HepG2 (cell line): ENCODE measurements at regions not wholly inside any gene's neighbourhood (a gene's known extent, or its start where the extent isn't known, plus 50 kb on each side); places are given as distances from the start of the nearest gene placed in this dataset.

Experiments
- ATAC-seq: fragments of 200-7000 bp; cut with Tn5 transposase; 3 replicates; pipeline ENCODE4 v1.9.1; 2020; ENCODE audit warnings: mild to moderate bottlenecking, moderate library complexity
- BruUV-seq: library from RNA; stranded (reverse); fragments of 400-500 nt; replicated peaks from 2 replicates; lab custom pipeline; 2021; lab: Mats Ljungman, UMichigan
- CTCF ChIA-PET: fragments of 300-600 bp; formaldehyde crosslinking; extraction: SDS; loops from one replicate; lab custom pipeline; 2021; ENCODE audit warnings: low total read pairs, inconsistent platforms, low intra/inter-chr PET ratio; lab: Yijun Ruan, JAX
- POLR2A ChIA-PET: fragments of 350-600 bp; sonication (Branson Sonifier 250); formaldehyde crosslinking; loops from one replicate; lab custom pipeline; 2020; ENCODE audit warnings: antibody characterized with exemption, inconsistent platforms; lab: Yijun Ruan, JAX
- DNase-seq: peaks from one replicate; pipeline ENCODE4 v3.0.0-alpha.2; 2015; ENCODE audit warnings: low spot score
- FAIRE-seq: peaks from 3 replicates; lab custom pipeline; 2011; peaks lifted over from hg19 to GRCh38; lab: Jason Lieb, UNC
- H2AFZ ChIP-seq: one replicate; pipeline ENCODE4 v1.6.1; 2011; ENCODE audit warnings: low read length, inconsistent platforms
- H3K27ac ChIP-seq: fragments of 300-600 bp; 3 replicates; pipeline ENCODE4 v1.8.0; 2011; ENCODE audit warnings: mixed run types, mild to moderate bottlenecking, mixed read lengths, low read length, inconsistent platforms; ENCODE audit not compliant: insufficient read depth; ENCODE audit errors: extremely low read length
- H3K27me3 ChIP-seq, 2 experiments: fragments of 200-600 bp in 1 of 2; 2 replicates in 1 of 2; 3 replicates in 1 of 2; pipeline versions ENCODE4 v1.6.0 to v1.8.0; 2011; ENCODE audit warnings: low read length in 2 of 2, mild to moderate bottlenecking in 2 of 2, moderate library complexity in 2 of 2, inconsistent platforms in 1 of 2; ENCODE audit not compliant: insufficient read depth in 2 of 2, control insufficient read depth in 1 of 2
- H3K36me3 ChIP-seq, 2 experiments: fragments of 200-600 bp in 1 of 2; replicated peaks in 1 of 2; 2 replicates in 1 of 2; 3 replicates in 1 of 2; pipeline versions ENCODE4 v1.5.1 to v1.8.0; 2011; ENCODE audit warnings: low read length in 2 of 2, inconsistent platforms in 1 of 2; ENCODE audit not compliant: insufficient read depth in 2 of 2, control insufficient read depth in 1 of 2
- H3K4me1 ChIP-seq: 2 replicates; pipeline ENCODE4 v1.5.1; 2012; ENCODE audit warnings: low read length, inconsistent platforms; ENCODE audit not compliant: insufficient read depth
- H3K4me2 ChIP-seq: 2 replicates; pipeline ENCODE4 v1.6.0; 2011; ENCODE audit warnings: low read depth, low read length, inconsistent platforms
- H3K4me3 ChIP-seq, 3 experiments: fragments of 200-600 bp in 1 of 3; sonication (generic), shearing (Covaris generic) in 1 of 3; replicated peaks in 1 of 3; 2 replicates each; pipeline ENCODE4 v1.5.1; 2011 to 2016; ENCODE audit warnings: low read length in 3 of 3, inconsistent platforms in 2 of 3, low read depth in 2 of 3, mild to moderate bottlenecking in 2 of 3, control low read depth in 1 of 3, mixed read lengths in 1 of 3; ENCODE audit not compliant: insufficient read depth in 1 of 3
- H3K79me2 ChIP-seq: one replicate; pipeline ENCODE4 v1.6.1; 2011; ENCODE audit warnings: low read length, inconsistent platforms; ENCODE audit not compliant: insufficient read depth
- H3K9ac ChIP-seq: 2 replicates; pipeline ENCODE4 v1.6.0; 2011; ENCODE audit warnings: mild to moderate bottlenecking, low read depth, low read length, inconsistent platforms; ENCODE audit not compliant: insufficient read depth
- H3K9me3 ChIP-seq: 2 replicates; pipeline ENCODE4 v1.5.1; 2012; ENCODE audit warnings: mild to moderate bottlenecking, low read length
- H4K20me1 ChIP-seq: 2 replicates; pipeline ENCODE4 v1.6.0; 2011; ENCODE audit warnings: inconsistent platforms, mild to moderate bottlenecking, low read length, moderate library complexity; ENCODE audit not compliant: insufficient read depth
- ETV6 ChIP-seq: sonication (generic); formaldehyde crosslinking; conservative IDR thresholded peaks from 2 replicates; pipeline ENCODE4 v1.4.0; 2020; ENCODE audit warnings: missing genetic modification reagents
- HHEX ChIP-seq: IDR thresholded peaks from 2 replicates; pipeline ENCODE4 v1.6.1; 2016; ENCODE audit warnings: control low read depth
- KLF13 ChIP-seq: sonication (generic); formaldehyde crosslinking; IDR thresholded peaks from 2 replicates; pipeline ENCODE4 v1.4.0; 2020; ENCODE audit warnings: mild to moderate bottlenecking, missing genetic modification reagents
- ZFP90 ChIP-seq: sonication (generic); formaldehyde crosslinking; IDR thresholded peaks from 2 replicates; pipeline ENCODE4 v1.8.0; 2022; ENCODE audit warnings: missing genetic modification reagents, mild to moderate bottlenecking, inconsistent platforms, borderline replicate concordance
- ZNF619 ChIP-seq: sonication (generic); formaldehyde crosslinking; IDR thresholded peaks from 2 replicates; pipeline ENCODE4 v1.4.0; 2020; ENCODE audit warnings: mild to moderate bottlenecking, missing genetic modification reagents
- WGBS: methylation state at CpG from one replicate; pipeline ENCODE4 v1.1.6; 2017; ENCODE audit warnings: low lambda C conversion rate; 5-methylcytosine and 5-hydroxymethylcytosine counted together
- in situ Hi-C: cut with HindIII; loops from 2 replicates; pipeline ENCODE4 v1.10.0; 2017; ENCODE audit warnings: low pct_unique_long_range_greater_than_20kb; ENCODE audit not compliant: extremely low pct_ligation_motif_present
- intact Hi-C: fragments of 100-400 bp; cut with micrococcal nuclease; formaldehyde crosslinking; loops from one replicate; pipeline ENCODE4 v1.10.0; 2022; ENCODE audit not compliant: unreplicated experiment
- TF ChIP-seq, protein P1 (sequence below): sonication (generic); formaldehyde crosslinking; IDR thresholded peaks from 2 replicates; pipeline ENCODE4 v1.4.0; 2020; ENCODE audit warnings: missing genetic modification reagents
- TF ChIP-seq, protein P2 (sequence below): sonication (generic); formaldehyde crosslinking; conservative IDR thresholded peaks from 2 replicates; pipeline ENCODE4 v1.4.0; 2020; ENCODE audit warnings: missing genetic modification reagents

DNA sequence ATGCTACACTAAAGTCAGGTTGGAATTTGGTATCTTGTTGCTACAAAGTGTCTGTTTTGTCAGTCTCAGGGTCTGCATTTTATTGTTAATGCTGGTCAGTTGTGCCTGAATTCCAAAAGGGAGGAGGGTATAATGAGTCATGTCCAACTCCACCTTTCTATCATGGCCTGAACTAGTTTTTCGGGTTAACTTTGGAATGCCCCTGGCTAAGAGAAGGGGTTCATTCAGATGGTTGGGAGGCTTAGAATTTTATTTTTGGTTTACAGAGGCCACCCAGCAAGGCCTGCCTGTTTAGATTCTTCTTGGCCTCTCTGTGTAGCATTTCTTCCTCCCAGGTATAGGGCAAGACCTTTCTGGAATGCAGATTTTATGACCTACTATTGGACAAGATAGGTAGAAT lies 93.2 kb downstream of the SKIDA1 start:
- TF ChIP-seq HHEX (CRISPR knock-in tag) (no peak), KLF13 (no peak), ZNF619 (no peak), ZFP90 (CRISPR knock-in tag) (no peak), ETV6 (CRISPR knock-in tag) (no peak)
- TF ChIP-seq, protein P1, sequence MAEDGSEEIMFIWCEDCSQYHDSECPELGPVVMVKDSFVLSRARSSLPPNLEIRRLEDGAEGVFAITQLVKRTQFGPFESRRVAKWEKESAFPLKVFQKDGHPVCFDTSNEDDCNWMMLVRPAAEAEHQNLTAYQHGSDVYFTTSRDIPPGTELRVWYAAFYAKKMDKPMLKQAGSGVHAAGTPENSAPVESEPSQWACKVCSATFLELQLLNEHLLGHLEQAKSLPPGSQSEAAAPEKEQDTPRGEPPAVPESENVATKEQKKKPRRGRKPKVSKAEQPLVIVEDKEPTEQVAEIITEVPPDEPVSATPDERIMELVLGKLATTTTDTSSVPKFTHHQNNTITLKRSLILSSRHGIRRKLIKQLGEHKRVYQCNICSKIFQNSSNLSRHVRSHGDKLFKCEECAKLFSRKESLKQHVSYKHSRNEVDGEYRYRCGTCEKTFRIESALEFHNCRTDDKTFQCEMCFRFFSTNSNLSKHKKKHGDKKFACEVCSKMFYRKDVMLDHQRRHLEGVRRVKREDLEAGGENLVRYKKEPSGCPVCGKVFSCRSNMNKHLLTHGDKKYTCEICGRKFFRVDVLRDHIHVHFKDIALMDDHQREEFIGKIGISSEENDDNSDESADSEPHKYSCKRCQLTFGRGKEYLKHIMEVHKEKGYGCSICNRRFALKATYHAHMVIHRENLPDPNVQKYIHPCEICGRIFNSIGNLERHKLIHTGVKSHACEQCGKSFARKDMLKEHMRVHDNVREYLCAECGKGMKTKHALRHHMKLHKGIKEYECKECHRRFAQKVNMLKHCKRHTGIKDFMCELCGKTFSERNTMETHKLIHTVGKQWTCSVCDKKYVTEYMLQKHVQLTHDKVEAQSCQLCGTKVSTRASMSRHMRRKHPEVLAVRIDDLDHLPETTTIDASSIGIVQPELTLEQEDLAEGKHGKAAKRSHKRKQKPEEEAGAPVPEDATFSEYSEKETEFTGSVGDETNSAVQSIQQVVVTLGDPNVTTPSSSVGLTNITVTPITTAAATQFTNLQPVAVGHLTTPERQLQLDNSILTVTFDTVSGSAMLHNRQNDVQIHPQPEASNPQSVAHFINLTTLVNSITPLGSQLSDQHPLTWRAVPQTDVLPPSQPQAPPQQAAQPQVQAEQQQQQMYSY (CRISPR knock-in tag), result no peak
- TF ChIP-seq, protein P2, sequence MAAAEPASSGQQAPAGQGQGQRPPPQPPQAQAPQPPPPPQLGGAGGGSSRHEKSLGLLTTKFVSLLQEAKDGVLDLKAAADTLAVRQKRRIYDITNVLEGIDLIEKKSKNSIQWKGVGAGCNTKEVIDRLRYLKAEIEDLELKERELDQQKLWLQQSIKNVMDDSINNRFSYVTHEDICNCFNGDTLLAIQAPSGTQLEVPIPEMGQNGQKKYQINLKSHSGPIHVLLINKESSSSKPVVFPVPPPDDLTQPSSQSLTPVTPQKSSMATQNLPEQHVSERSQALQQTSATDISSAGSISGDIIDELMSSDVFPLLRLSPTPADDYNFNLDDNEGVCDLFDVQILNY, result no peak
- TF ChIP-seq, all 625 proteins: peak for 0
- Histone ChIP-seq H3K4me2 (no peak overlapping the region), H3K9me3 (no peaks in the 10 kb centered on the region; the same call in 1 of the 2 replicates), H3K4me1 (peaks cover 14% of the 10 kb centered on the region), H4K20me1 (no peaks in the 10 kb centered on the region), H3K27me3 (peaks cover 2 to 15% of the 10 kb centered on the region in 2 experiments; a peak in 3 of 5 replicates), H2AFZ (no peak overlapping the region), H3K27ac (no peak overlapping the region), H3K4me3 (no peak overlapping the region), H3K79me2 (no peaks in the 10 kb centered on the region), H3K36me3 (no peaks in the 10 kb centered on the region), H3K9ac (no peak overlapping the region)
- ChIA-PET CTCF (no interaction called here), POLR2A (no interaction called here)
- no TSS peak for BruUV-seq
- DNase-seq (no peak), ATAC-seq (no peak), FAIRE-seq (no peak)
- in situ Hi-C loops (no loop called here), intact Hi-C loops (no loop called here)
- WGBS, result 20% methylated on average over 1 of the region's 1 CpG
